Gastrocnemius medialis (tissue), 4 donors: ENCODE measurements at regions not wholly inside any gene's neighbourhood (a gene's known extent, or its start where the extent isn't known, plus 50 kb on each side); places are given as distances from the start of the nearest gene placed in this dataset.

Source experiments
- POLR2A ChIP-seq, 2 donors: fragments of 450-650 bp; IDR thresholded peaks; one replicate each; pipeline ENCODE4 v1.6.1; 2017; ENCODE audit warnings: antibody characterized with exemption in 2 of 2, mild to moderate bottlenecking in 2 of 2, moderate library complexity in 2 of 2
- TF ChIP-seq, protein P1 (sequence below), 5 experiments: fragments of 450-650 bp in 3 of 5; fragments of 200-600 bp in 2 of 5; sonication (generic) in 2 of 5; IDR thresholded peaks in 4 of 5; conservative IDR thresholded peaks in 1 of 5; 1 replicate in 4 of 5; 2 replicates in 1 of 5; pipeline ENCODE4 v1.5.1; 2016 to 2019; ENCODE audit warnings: antibody characterized with exemption in 5 of 5, mild to moderate bottlenecking in 3 of 5, moderate library complexity in 3 of 5

DNA sequence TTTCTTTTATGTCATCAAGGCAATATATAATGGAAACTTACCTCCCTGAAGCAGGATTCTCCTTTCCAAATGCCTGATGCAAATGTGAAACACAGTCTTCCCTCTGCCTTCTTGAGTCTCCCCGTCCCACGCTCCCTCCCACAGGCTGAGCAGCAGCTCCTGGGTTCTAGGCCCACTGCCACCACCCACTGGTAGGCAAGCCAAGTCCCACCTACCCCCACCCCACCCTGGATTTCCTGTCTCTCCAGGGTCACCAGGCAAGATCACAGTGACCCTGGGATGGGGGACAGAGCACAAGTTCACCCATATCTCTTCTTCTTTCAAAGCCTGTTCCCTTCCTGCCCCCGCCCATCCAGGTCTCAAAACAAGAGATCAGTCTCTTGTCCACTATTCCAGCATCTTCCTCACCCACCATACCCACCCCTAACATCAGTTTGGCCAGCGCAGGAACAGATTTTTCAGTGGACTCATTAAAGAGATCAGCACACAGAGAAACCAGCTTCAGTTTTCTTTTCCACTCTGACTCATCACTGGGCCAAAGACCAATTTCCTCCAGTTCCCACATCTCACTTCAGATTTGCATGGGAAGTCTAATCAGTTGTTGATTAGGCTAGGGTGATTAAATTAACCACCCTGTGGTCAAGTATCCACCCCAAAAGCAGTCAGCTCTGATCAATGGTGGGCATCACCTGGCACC is 151.5 kb downstream of the ACTL7B start:
- TF ChIP-seq, protein P1, sequence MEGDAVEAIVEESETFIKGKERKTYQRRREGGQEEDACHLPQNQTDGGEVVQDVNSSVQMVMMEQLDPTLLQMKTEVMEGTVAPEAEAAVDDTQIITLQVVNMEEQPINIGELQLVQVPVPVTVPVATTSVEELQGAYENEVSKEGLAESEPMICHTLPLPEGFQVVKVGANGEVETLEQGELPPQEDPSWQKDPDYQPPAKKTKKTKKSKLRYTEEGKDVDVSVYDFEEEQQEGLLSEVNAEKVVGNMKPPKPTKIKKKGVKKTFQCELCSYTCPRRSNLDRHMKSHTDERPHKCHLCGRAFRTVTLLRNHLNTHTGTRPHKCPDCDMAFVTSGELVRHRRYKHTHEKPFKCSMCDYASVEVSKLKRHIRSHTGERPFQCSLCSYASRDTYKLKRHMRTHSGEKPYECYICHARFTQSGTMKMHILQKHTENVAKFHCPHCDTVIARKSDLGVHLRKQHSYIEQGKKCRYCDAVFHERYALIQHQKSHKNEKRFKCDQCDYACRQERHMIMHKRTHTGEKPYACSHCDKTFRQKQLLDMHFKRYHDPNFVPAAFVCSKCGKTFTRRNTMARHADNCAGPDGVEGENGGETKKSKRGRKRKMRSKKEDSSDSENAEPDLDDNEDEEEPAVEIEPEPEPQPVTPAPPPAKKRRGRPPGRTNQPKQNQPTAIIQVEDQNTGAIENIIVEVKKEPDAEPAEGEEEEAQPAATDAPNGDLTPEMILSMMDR (IDR thresholded peaks at IDR 0.05 in 4 of 5, conservative IDR thresholded peaks at IDR 0.05 in 1 of 5): no peak
- TF ChIP-seq POLR2A (IDR thresholded peaks at IDR 0.05): no peak
